ENCODE measurements at regions not wholly inside any gene's neighbourhood (a gene's known extent, or its start where the extent isn't known, plus 50 kb on each side); places are given as distances from the start of the nearest gene placed in this dataset.

DNA sequence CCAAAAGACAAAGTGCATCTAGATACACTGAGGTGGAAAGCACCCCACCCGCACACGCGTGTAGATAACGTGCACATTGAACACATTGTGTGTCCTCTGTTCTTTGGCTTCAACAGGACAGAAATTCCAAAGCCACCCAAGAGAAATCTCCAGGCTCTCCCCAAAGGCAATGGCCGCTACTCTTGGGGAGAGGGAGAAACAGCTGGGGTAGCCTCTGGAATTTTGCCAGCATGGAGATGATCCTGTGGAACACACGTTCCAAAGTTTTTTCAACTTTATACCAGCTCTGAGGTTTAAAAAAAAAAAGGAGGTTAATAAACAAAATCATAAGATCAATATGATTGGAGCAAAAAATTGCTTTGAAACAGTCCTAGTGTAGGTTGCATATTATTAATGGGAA is 63.0 kb upstream of the CD82 start:
- CTCF ChIA-PET, result no interaction called here

DNA sequence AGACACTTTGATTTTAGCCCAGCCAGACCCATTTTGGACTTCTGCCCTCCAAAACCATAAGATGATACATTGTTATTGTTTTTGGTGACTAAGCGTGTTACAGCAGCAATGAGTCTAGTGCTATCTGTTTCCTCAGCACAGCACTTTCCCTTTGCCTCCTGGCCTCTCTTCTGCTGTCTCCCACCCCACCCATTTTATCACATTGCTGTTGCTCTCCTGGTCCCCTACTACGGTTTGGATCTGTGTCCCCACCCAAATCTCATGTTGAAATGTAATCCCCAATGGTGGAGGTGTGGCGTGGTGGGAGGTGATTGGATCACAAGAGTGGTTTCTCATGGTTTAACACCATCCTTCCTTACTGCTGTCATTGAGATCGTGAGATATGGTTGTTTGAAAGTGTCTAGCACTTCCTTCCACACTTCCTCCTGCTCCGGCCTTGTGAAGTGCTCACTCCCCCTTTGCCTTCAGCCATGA is 59.8 kb upstream of the CD82 start:
- no peaks in the 10 kb centered on the region for H3K79me2 ChIP-seq (ENCODE audit: low read depth)
- no peaks in the 10 kb centered on the region for H3F3A ChIP-seq (ENCODE audit: insufficient read depth, low read depth)
- no peaks in the 10 kb centered on the region for H4K20me1 ChIP-seq (ENCODE audit: insufficient read depth)
- H3K27ac ChIP-seq, result no peak overlapping the region
- H3K36me3 ChIP-seq (ENCODE audit: low read depth), result no peaks in the 10 kb centered on the region
- H2AFZ ChIP-seq, result no peak overlapping the region
- peaks cover 57% of the 10 kb centered on the region for H3K27me3 ChIP-seq (ENCODE audit: insufficient read depth, low read depth)
- no peaks in the 10 kb centered on the region for H3K4me1 ChIP-seq (replicated peaks; ENCODE audit: insufficient read depth)
- ChIA-PET POLR2A (ENCODE audit: unreplicated experiment) (no interaction called here), CTCF (no interaction called here)
- no peaks in the 10 kb centered on the region for H3K9me3 ChIP-seq (ENCODE audit: insufficient read depth, low read depth)
- H3K4me2 ChIP-seq, result no peak overlapping the region
- H3K4me3 ChIP-seq, result no peak overlapping the region
- intact Hi-C loops (cut with micrococcal nuclease; ENCODE audit: unreplicated experiment), result no loop called here
- no peaks in the 10 kb centered on the region for H3K9me2 ChIP-seq (ENCODE audit: insufficient read depth)
- BruUV-seq (replicated peaks), result no TSS peak
- DNase-seq, result no peak
- TF ChIP-seq, protein P1, sequence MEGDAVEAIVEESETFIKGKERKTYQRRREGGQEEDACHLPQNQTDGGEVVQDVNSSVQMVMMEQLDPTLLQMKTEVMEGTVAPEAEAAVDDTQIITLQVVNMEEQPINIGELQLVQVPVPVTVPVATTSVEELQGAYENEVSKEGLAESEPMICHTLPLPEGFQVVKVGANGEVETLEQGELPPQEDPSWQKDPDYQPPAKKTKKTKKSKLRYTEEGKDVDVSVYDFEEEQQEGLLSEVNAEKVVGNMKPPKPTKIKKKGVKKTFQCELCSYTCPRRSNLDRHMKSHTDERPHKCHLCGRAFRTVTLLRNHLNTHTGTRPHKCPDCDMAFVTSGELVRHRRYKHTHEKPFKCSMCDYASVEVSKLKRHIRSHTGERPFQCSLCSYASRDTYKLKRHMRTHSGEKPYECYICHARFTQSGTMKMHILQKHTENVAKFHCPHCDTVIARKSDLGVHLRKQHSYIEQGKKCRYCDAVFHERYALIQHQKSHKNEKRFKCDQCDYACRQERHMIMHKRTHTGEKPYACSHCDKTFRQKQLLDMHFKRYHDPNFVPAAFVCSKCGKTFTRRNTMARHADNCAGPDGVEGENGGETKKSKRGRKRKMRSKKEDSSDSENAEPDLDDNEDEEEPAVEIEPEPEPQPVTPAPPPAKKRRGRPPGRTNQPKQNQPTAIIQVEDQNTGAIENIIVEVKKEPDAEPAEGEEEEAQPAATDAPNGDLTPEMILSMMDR (conservative IDR thresholded peaks at IDR 0.05), result no peak
- no peak for TF ChIP-seq EZH2 (IDR thresholded peaks at IDR 0.05; ENCODE audit: low read depth)

More for the DNA sequence above, 63.0 kb upstream of the CD82 start:
- peaks cover 65% of the 10 kb centered on the region for H3K27me3 ChIP-seq (ENCODE audit: insufficient read depth, low read depth)
- no peak for DNase-seq
- H3K4me1 ChIP-seq (replicated peaks; ENCODE audit: insufficient read depth), result no peaks in the 10 kb centered on the region
- H3K4me2 ChIP-seq, result no peak overlapping the region
- POLR2A ChIA-PET (ENCODE audit: unreplicated experiment), result no interaction called here
- no peaks in the 10 kb centered on the region for H3K9me3 ChIP-seq (ENCODE audit: insufficient read depth, low read depth)
- H3F3A ChIP-seq (ENCODE audit: insufficient read depth, low read depth), result no peaks in the 10 kb centered on the region
- no peaks in the 10 kb centered on the region for H3K79me2 ChIP-seq (ENCODE audit: low read depth)
- no peaks in the 10 kb centered on the region for H3K9me2 ChIP-seq (ENCODE audit: insufficient read depth)
- H3K27ac ChIP-seq, result no peak overlapping the region
- no peaks in the 10 kb centered on the region for H4K20me1 ChIP-seq (ENCODE audit: insufficient read depth)
- no peak overlapping the region for H3K4me3 ChIP-seq
- no peak overlapping the region for H2AFZ ChIP-seq
- intact Hi-C loops (cut with micrococcal nuclease; ENCODE audit: unreplicated experiment), result no loop called here
- no peaks in the 10 kb centered on the region for H3K36me3 ChIP-seq (ENCODE audit: low read depth)
- TF ChIP-seq, protein P1 (conservative IDR thresholded peaks at IDR 0.05), result no peak
- no peak for TF ChIP-seq EZH2 (IDR thresholded peaks at IDR 0.05; ENCODE audit: low read depth)
- no TSS peak for BruUV-seq (replicated peaks)

DNA sequence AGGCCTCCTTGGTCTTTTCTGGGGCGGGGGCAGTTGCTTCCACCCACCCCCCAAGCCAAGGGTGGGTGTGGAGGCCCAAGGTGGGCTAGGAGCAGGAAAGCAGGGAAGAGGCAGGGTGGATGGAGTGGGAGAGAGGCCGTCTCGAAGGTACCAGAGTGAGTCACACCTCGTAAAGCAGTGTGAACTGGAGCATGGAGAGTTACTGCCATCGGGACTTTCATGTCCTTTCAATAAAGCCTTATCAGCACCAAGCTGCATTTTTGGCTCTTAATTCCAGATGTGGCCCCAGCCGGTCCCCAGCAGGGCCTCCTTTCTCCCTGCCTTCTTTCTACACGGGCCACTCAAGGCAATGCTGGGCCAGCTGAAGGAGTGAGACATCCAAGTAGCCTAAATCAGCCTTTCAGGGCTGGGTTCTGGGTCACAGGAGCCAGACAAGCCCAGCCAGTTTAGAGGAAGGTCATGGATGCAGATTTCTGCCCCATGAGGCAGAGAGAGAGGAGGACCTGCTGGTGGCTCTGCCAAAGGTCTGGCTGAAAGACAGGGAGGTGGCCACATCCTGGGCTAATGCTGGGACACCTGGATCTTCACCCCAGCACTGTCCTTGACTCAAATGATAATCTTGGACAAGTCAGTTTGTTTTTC is 59.0 kb upstream of the CD82 start:
- POLR2A ChIA-PET (ENCODE audit: unreplicated experiment), result no interaction called here
- intact Hi-C loops (cut with micrococcal nuclease; ENCODE audit: unreplicated experiment), result no loop called here
- H3K9me2 ChIP-seq (ENCODE audit: insufficient read depth), result no peaks in the 10 kb centered on the region
- H4K20me1 ChIP-seq (ENCODE audit: insufficient read depth), result no peaks in the 10 kb centered on the region
- no peaks in the 10 kb centered on the region for H3K4me1 ChIP-seq (replicated peaks; ENCODE audit: insufficient read depth)
- no peak overlapping the region for H3K4me3 ChIP-seq
- H3K79me2 ChIP-seq (ENCODE audit: low read depth), result no peaks in the 10 kb centered on the region
- H2AFZ ChIP-seq, result no peak overlapping the region
- peaks cover 62% of the 10 kb centered on the region for H3K27me3 ChIP-seq (ENCODE audit: insufficient read depth, low read depth)
- H3K9me3 ChIP-seq (ENCODE audit: insufficient read depth, low read depth), result no peaks in the 10 kb centered on the region
- TF ChIP-seq, protein P1 (conservative IDR thresholded peaks at IDR 0.05), result no peak
- TF ChIP-seq EZH2 (IDR thresholded peaks at IDR 0.05; ENCODE audit: low read depth), result no peak
- H3K4me2 ChIP-seq, result no peak overlapping the region
- no peaks in the 10 kb centered on the region for H3F3A ChIP-seq (ENCODE audit: insufficient read depth, low read depth)
- no peaks in the 10 kb centered on the region for H3K36me3 ChIP-seq (ENCODE audit: low read depth)
- no TSS peak for BruUV-seq (replicated peaks)
- CTCF ChIA-PET, result interaction anchor here (0.7 kb wide), 1 partner anchor 105 kb away, joined by 3 read pairs; no protein-coding TSS in a partner anchor
- DNase-seq, result no peak
- no peak overlapping the region for H3K27ac ChIP-seq
